SK-N-SH treated with all-trans-retinoic acid at 6 μM for 48 hours (cell line): ENCODE measurements at regions not wholly inside any gene's neighbourhood (a gene's known extent, or its start where the extent isn't known, plus 50 kb on each side); places are given as distances from the start of the nearest gene placed in this dataset.

Source experiments
- ATAC-seq: fragments of 200-7000 bp; cut with Tn5 transposase; 3 replicates; pipeline ENCODE4 v1.9.1; 2020; ENCODE audit warnings: mild to moderate bottlenecking, moderate library complexity
- ARNTL ChIP-seq: fragments of 450-650 bp; formaldehyde crosslinking; IDR thresholded peaks from 2 replicates; pipeline ENCODE4 v1.5.0; 2020; ENCODE audit warnings: low read depth, mild to moderate bottlenecking, moderate library complexity, borderline replicate concordance
- BACH2 ChIP-seq: fragments of 250-450 bp; sonication (Bioruptor Pico); IDR thresholded peaks from 2 replicates; pipeline ENCODE4 v1.9.0; 2021; ENCODE audit warnings: mild to moderate bottlenecking, borderline replicate concordance
- CSDC2 ChIP-seq: fragments of 250-450 bp; sonication (Bioruptor Pico); IDR thresholded peaks from 2 replicates; pipeline ENCODE4 v1.5.0; 2020; ENCODE audit warnings: mild to moderate bottlenecking, moderate library complexity
- ESRRG ChIP-seq: fragments of 250-450 bp; sonication (Bioruptor Pico); IDR thresholded peaks from 2 replicates; pipeline ENCODE4 v1.6.1; 2021; ENCODE audit warnings: mild to moderate bottlenecking
- GLIS3 ChIP-seq: fragments of 250-450 bp; sonication (Bioruptor Pico); IDR thresholded peaks from 2 replicates; pipeline ENCODE4 v1.5.0; 2020; ENCODE audit warnings: mild to moderate bottlenecking, moderate library complexity
- ISL1 ChIP-seq: fragments of 250-450 bp; sonication (Bioruptor Pico); IDR thresholded peaks from 2 replicates; pipeline ENCODE4 v2.1.2; 2022; ENCODE audit warnings: mild to moderate bottlenecking, moderate library complexity
- OSR1 ChIP-seq: fragments of 250-450 bp; sonication (Bioruptor Pico); IDR thresholded peaks from 2 replicates; pipeline ENCODE4 v1.8.0; 2022; ENCODE audit warnings: moderate library complexity, mild to moderate bottlenecking, inconsistent platforms
- POU6F1 ChIP-seq: fragments of 250-450 bp; sonication (Bioruptor Pico); IDR thresholded peaks from 2 replicates; pipeline ENCODE4 v1.8.0; 2021; ENCODE audit warnings: low read depth, mild to moderate bottlenecking, moderate library complexity, borderline replicate concordance
- PPARA ChIP-seq: fragments of 250-450 bp; sonication (Bioruptor Pico); IDR thresholded peaks from 2 replicates; pipeline ENCODE4 v1.5.0; 2020; ENCODE audit warnings: mild to moderate bottlenecking, borderline replicate concordance
- RARB ChIP-seq: fragments of 250-450 bp; sonication (Bioruptor Pico); IDR thresholded peaks from 2 replicates; pipeline ENCODE4 v1.8.0; 2021; ENCODE audit warnings: mild to moderate bottlenecking, moderate library complexity
- SNAI2 ChIP-seq: fragments of 250-450 bp; sonication (Bioruptor Pico); IDR thresholded peaks from 2 replicates; pipeline ENCODE4 v1.5.0; 2020; ENCODE audit warnings: mild to moderate bottlenecking, moderate library complexity
- TCF4 ChIP-seq: fragments of 250-450 bp; sonication (Bioruptor Pico); IDR thresholded peaks from 2 replicates; pipeline ENCODE4 v1.8.0; 2021; ENCODE audit warnings: mild to moderate bottlenecking, moderate library complexity, borderline replicate concordance
- TOX ChIP-seq: fragments of 250-450 bp; sonication (Bioruptor Pico); IDR thresholded peaks from 2 replicates; pipeline ENCODE4 v1.8.0; 2021; ENCODE audit warnings: mild to moderate bottlenecking, moderate library complexity, borderline replicate concordance
- TSHZ2 ChIP-seq: fragments of 250-450 bp; sonication (Bioruptor Pico); IDR thresholded peaks from 2 replicates; pipeline ENCODE4 v1.5.0; 2020; ENCODE audit warnings: mild to moderate bottlenecking, moderate library complexity
- ZC3H10 ChIP-seq: fragments of 250-450 bp; sonication (Bioruptor Pico); IDR thresholded peaks from 2 replicates; pipeline ENCODE4 v1.5.1; 2021; ENCODE audit warnings: mild to moderate bottlenecking, moderate library complexity
- ZFP3 ChIP-seq: fragments of 250-450 bp; sonication (Bioruptor Pico); IDR thresholded peaks from 2 replicates; pipeline ENCODE4 v1.5.0; 2020; ENCODE audit warnings: mild to moderate bottlenecking, moderate library complexity
- ZFP30 ChIP-seq: fragments of 450-650 bp; formaldehyde crosslinking; IDR thresholded peaks from 2 replicates; pipeline ENCODE4 v1.5.0; 2022; ENCODE audit warnings: mild to moderate bottlenecking, moderate library complexity
- ZNF565 ChIP-seq: fragments of 450-650 bp; formaldehyde crosslinking; conservative IDR thresholded peaks from 2 replicates; pipeline ENCODE4 v1.5.0; 2020; ENCODE audit warnings: low read depth, mild to moderate bottlenecking, moderate library complexity
- ZNF70 ChIP-seq: fragments of 450-650 bp; formaldehyde crosslinking; IDR thresholded peaks from 2 replicates; pipeline ENCODE4 v1.5.0; 2020; ENCODE audit warnings: mild to moderate bottlenecking, moderate library complexity
- ZNF8 ChIP-seq: fragments of 450-650 bp; formaldehyde crosslinking; IDR thresholded peaks from 2 replicates; pipeline ENCODE4 v1.5.0; 2020; ENCODE audit warnings: mild to moderate bottlenecking, moderate library complexity
- TF ChIP-seq, protein P1 (sequence below): fragments of 250-450 bp; sonication (Bioruptor Pico); IDR thresholded peaks from 2 replicates; pipeline ENCODE4 v1.5.1; 2020; ENCODE audit warnings: low read depth, mild to moderate bottlenecking, moderate library complexity
- TF ChIP-seq, protein P2 (sequence below): fragments of 250-450 bp; sonication (Bioruptor Pico); IDR thresholded peaks from 2 replicates; pipeline ENCODE4 v1.8.0; 2020; ENCODE audit warnings: mild to moderate bottlenecking, moderate library complexity, borderline replicate concordance
- TF ChIP-seq, protein P3 (sequence below): fragments of 250-450 bp; sonication (Bioruptor Pico); IDR thresholded peaks from 2 replicates; pipeline ENCODE4 v1.5.1; 2021; ENCODE audit warnings: mild to moderate bottlenecking, moderate library complexity

DNA sequence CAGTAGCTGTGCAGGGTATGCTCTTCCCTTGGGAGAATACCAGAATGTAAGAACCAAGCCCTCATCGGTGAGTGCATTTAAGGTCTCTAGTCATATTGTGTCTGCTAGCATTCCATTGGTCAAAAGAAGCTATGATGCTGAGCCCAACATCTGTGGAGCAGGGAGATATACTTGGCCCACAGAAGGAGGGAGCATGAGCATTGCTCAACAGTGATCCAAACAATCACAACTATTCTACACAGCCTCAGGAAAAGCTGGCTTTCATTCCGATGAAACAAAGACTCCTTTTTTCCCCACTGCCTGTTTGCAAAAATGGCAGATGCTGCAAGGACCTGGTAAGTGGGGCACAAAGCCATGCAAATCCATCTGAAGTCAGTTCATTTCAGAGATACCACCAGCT is 80.6 kb upstream of the DHX15 start:
- ATAC-seq: no peak
- TF ChIP-seq TCF4 (CRISPR knock-in tag) (no peak), ZNF8 (no peak), GLIS3 (CRISPR knock-in tag) (no peak), ZNF565 (CRISPR knock-in tag) (no peak), ZNF70 (CRISPR knock-in tag) (no peak), ZFP30 (no peak), POU6F1 (no peak), ESRRG (CRISPR knock-in tag) (no peak), CSDC2 (CRISPR knock-in tag) (no peak), ZFP3 (CRISPR knock-in tag) (no peak), BACH2 (no peak), PPARA (no peak), ISL1 (no peak), TOX (CRISPR knock-in tag) (no peak), SNAI2 (CRISPR knock-in tag) (no peak), OSR1 (CRISPR knock-in tag) (no peak), ZC3H10 (no peak), TSHZ2 (CRISPR knock-in tag) (no peak), RARB (CRISPR knock-in tag) (no peak)
- TF ChIP-seq, protein P1, sequence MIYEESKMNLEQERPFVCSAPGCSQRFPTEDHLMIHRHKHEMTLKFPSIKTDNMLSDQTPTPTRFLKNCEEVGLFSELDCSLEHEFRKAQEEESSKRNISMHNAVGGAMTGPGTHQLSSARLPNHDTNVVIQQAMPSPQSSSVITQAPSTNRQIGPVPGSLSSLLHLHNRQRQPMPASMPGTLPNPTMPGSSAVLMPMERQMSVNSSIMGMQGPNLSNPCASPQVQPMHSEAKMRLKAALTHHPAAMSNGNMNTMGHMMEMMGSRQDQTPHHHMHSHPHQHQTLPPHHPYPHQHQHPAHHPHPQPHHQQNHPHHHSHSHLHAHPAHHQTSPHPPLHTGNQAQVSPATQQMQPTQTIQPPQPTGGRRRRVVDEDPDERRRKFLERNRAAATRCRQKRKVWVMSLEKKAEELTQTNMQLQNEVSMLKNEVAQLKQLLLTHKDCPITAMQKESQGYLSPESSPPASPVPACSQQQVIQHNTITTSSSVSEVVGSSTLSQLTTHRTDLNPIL (CRISPR knock-in tag): no peak

GRCh38 chr4:24666316-24666715 is 82.0 kb upstream of the DHX15 start:
- ATAC-seq: no peak
- TF ChIP-seq ZNF70 (CRISPR knock-in tag): no peak
- TF ChIP-seq ARNTL: no peak
- no peak for TF ChIP-seq RARB (CRISPR knock-in tag)
- TF ChIP-seq ZNF565 (CRISPR knock-in tag): no peak
- no peak for TF ChIP-seq ZNF8
- TF ChIP-seq, protein P2, sequence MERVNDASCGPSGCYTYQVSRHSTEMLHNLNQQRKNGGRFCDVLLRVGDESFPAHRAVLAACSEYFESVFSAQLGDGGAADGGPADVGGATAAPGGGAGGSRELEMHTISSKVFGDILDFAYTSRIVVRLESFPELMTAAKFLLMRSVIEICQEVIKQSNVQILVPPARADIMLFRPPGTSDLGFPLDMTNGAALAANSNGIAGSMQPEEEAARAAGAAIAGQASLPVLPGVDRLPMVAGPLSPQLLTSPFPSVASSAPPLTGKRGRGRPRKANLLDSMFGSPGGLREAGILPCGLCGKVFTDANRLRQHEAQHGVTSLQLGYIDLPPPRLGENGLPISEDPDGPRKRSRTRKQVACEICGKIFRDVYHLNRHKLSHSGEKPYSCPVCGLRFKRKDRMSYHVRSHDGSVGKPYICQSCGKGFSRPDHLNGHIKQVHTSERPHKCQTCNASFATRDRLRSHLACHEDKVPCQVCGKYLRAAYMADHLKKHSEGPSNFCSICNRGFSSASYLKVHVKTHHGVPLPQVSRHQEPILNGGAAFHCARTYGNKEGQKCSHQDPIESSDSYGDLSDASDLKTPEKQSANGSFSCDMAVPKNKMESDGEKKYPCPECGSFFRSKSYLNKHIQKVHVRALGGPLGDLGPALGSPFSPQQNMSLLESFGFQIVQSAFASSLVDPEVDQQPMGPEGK (CRISPR knock-in tag): no peak
- no peak for TF ChIP-seq OSR1 (CRISPR knock-in tag)
- no peak for TF ChIP-seq POU6F1
- TF ChIP-seq ZFP30: no peak
- no peak for TF ChIP-seq GLIS3 (CRISPR knock-in tag)
- no peak for TF ChIP-seq BACH2

- no peak for ATAC-seq
- no peak for TF ChIP-seq ZFP3 (CRISPR knock-in tag)
- TF ChIP-seq PPARA: no peak
- no peak for TF ChIP-seq ISL1
- TF ChIP-seq ZC3H10: no peak
- TF ChIP-seq ARNTL: no peak
- no peak for TF ChIP-seq CSDC2 (CRISPR knock-in tag)
- TF ChIP-seq, protein P3, sequence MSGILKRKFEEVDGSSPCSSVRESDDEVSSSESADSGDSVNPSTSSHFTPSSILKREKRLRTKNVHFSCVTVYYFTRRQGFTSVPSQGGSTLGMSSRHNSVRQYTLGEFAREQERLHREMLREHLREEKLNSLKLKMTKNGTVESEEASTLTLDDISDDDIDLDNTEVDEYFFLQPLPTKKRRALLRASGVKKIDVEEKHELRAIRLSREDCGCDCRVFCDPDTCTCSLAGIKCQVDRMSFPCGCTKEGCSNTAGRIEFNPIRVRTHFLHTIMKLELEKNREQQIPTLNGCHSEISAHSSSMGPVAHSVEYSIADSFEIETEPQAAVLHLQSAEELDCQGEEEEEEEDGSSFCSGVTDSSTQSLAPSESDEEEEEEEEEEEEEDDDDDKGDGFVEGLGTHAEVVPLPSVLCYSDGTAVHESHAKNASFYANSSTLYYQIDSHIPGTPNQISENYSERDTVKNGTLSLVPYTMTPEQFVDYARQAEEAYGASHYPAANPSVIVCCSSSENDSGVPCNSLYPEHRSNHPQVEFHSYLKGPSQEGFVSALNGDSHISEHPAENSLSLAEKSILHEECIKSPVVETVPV (CRISPR knock-in tag): no peak
- no peak for TF ChIP-seq ZNF70 (CRISPR knock-in tag)
- no peak for TF ChIP-seq TSHZ2 (CRISPR knock-in tag)
- no peak for TF ChIP-seq TOX (CRISPR knock-in tag)
- TF ChIP-seq ZFP30: no peak
- TF ChIP-seq RARB (CRISPR knock-in tag): no peak
Observed at GRCh38 chr4:24666816-24667477, 82.6 kb upstream of the DHX15 start.
